Lung (tissue), 11 donors: ENCODE measurements at regions not wholly inside any gene's neighbourhood (a gene's known extent, or its start where the extent isn't known, plus 50 kb on each side); places are given as distances from the start of the nearest gene placed in this dataset.

Experiments used
- ATAC-seq: fragments of 200-7000 bp; cut with Tn5 transposase; one replicate; pipeline ENCODE4 v1.9.1; 2020; ENCODE audit warnings: moderate number of reproducible peaks; ENCODE audit not compliant: insufficient read depth, low FRiP score
- DNase-seq, 3 donors: peaks; one replicate each; pipeline ENCODE4 v3.0.0-alpha.2; 2013 to 2017
- H3K27ac ChIP-seq, 2 donors: one replicate each; pipeline ENCODE4 v1.5.1; 2013; ENCODE audit warnings: mild to moderate bottlenecking in 2 of 2, moderate library complexity in 2 of 2, control low read depth in 1 of 2, inconsistent platforms in 1 of 2, low read depth in 1 of 2, low read length in 1 of 2
- H3K27me3 ChIP-seq, 3 donors: one replicate each; pipeline ENCODE4 v1.5.1; 2013; ENCODE audit warnings: low read length in 2 of 3; ENCODE audit not compliant: control insufficient read depth in 3 of 3, insufficient read depth in 3 of 3
- H3K36me3 ChIP-seq, 4 donors: one replicate each; pipeline ENCODE4 v1.5.1; 2013; ENCODE audit warnings: low read length in 4 of 4, mild to moderate bottlenecking in 1 of 4, moderate library complexity in 1 of 4; ENCODE audit not compliant: control insufficient read depth in 4 of 4, insufficient read depth in 4 of 4
- H3K4me1 ChIP-seq, 5 donors: one replicate each; pipeline ENCODE4 v1.5.1; 2013; ENCODE audit warnings: low read length in 5 of 5, mild to moderate bottlenecking in 2 of 5, moderate library complexity in 1 of 5; ENCODE audit not compliant: control insufficient read depth in 5 of 5, insufficient read depth in 5 of 5
- H3K4me3 ChIP-seq: one replicate; pipeline ENCODE4 v1.5.1; 2013; ENCODE audit warnings: mild to moderate bottlenecking, control low read depth, moderate library complexity
- H3K9ac ChIP-seq, 2 donors: one replicate each; pipeline ENCODE4 v1.5.1; 2013; ENCODE audit warnings: low read length in 2 of 2, control low read depth in 1 of 2; ENCODE audit not compliant: insufficient read depth in 1 of 2
- H3K9me3 ChIP-seq, 4 donors: one replicate each; pipeline ENCODE4 v1.5.1; 2013; ENCODE audit warnings: low read length in 3 of 4, mild to moderate bottlenecking in 1 of 4, moderate library complexity in 1 of 4; ENCODE audit not compliant: control insufficient read depth in 4 of 4, insufficient read depth in 3 of 4
- CTCF ChIP-seq: IDR thresholded peaks from 2 replicates; pipeline ENCODE4 v1.5.1; 2012; ENCODE audit warnings: mild to moderate bottlenecking; ENCODE audit errors: control extremely low read depth, extremely low read depth
- WGBS, 2 donors: extraction: QIAGEN DNeasy Blood & Tissue Kit; methylation state at CpG; one replicate each; pipeline ENCODE4 v1.1.7; 2013; 5-methylcytosine and 5-hydroxymethylcytosine counted together
- donor health status: control.
- donor health status: control.
- donor health status: Bipolar disorder and iron deficiency.
- donor health status: healthy.
- donor health status: DM: yes; HTN: yes; CAD: no.

DNA sequence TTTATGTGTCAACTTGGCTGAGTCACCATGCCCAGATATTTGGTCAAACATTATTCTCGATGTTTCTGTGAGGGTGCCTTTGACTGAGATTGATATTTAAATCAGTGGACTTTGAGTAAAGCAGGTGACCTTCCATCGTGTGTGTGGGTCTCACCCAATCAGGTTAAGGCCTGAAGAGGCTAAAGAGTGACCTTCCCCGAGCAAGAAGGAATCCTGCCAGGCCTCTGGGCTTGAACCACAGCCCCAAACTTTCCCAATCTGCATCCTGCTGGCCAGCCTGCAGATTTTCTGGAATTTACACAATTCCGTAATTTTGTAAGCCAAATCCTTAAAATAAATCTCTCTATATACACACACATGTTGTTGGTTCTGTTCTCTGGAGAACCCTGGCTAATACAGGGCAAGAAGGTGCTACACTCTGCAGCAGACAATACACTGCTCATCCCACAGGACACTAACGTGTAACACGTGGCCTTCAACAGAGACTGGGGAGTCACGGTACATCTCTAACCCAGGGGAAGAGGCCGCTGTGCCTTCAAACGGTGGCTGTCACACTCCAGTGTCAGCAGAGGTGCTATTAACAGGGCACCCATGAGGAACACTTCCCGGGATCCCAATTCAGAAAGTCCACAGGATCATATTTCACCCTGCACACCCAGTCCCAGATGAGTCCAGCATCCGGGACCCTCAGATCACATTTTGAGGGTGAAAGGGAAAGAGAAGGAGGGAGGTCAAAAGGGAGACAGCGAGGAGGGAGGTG is 113.1 kb upstream of the ID2 start:
- H3K27me3 ChIP-seq: no peaks in the 10 kb centered on the region
- DNase-seq: no peak
- no peak overlapping the region for H3K9ac ChIP-seq
- no peaks in the 10 kb centered on the region for H3K9me3 ChIP-seq
- no peak overlapping the region for H3K27ac ChIP-seq
- peaks cover 0 to 12% (median 0%) of the 10 kb centered on the region in 5 donors for H3K4me1 ChIP-seq
- no peak for ATAC-seq
- no peaks in the 10 kb centered on the region for H3K36me3 ChIP-seq
- TF ChIP-seq CTCF: no peak
- 83 to 89% methylated on average over 12 of the region's 12 CpGs for WGBS, 2 donors
- no peak overlapping the region for H3K4me3 ChIP-seq

- 85 to 90% methylated on average over 11 of the region's 11 CpGs for WGBS, 2 donors
- Histone ChIP-seq H3K9ac (no peak overlapping the region), H3K27ac (no peak overlapping the region), H3K36me3 (no peaks in the 10 kb centered on the region), H3K4me3 (no peak overlapping the region), H3K9me3 (no peaks in the 10 kb centered on the region), H3K4me1 (peaks cover 0 to 16% (median 0%) of the 10 kb centered on the region in 5 donors), H3K27me3 (no peaks in the 10 kb centered on the region)
- ATAC-seq (no peak), DNase-seq (no peak)
- TF ChIP-seq CTCF: no peak
Measured at GRCh38 chr2:8569332-8569930, 112.4 kb upstream of the ID2 start.

GRCh38 chr2:8570637-8571036 is 111.2 kb upstream of the ID2 start:
- Histone ChIP-seq H3K27me3 (no peaks in the 10 kb centered on the region), H3K4me1 (peaks cover 0 to 27% (median 5%) of the 10 kb centered on the region in 5 donors), H3K27ac (no peak overlapping the region), H3K4me3 (no peak overlapping the region), H3K9me3 (no peaks in the 10 kb centered on the region), H3K9ac (no peak overlapping the region), H3K36me3 (no peaks in the 10 kb centered on the region)
- ATAC-seq: no peak
- DNase-seq: no peak
- TF ChIP-seq CTCF: no peak
- WGBS, 2 donors: 92 to 96% methylated on average over 14 of the region's 14 CpGs
